PC-9 (cell line): ENCODE measurements at regions not wholly inside any gene's neighbourhood (a gene's known extent, or its start where the extent isn't known, plus 50 kb on each side); places are given as distances from the start of the nearest gene placed in this dataset.

Experiments
- CTCF ChIP-seq: fragments of 200-600 bp; sonication (generic); conservative IDR thresholded peaks from 2 replicates; pipeline ENCODE4 v1.6.1; 2017; ENCODE audit warnings: mixed run types, antibody characterized with exemption, mild to moderate bottlenecking, moderate library complexity
- EZH2 ChIP-seq: fragments of 200-600 bp; sonication (generic); IDR thresholded peaks from 2 replicates; pipeline ENCODE4 v1.8.0; 2017; ENCODE audit warnings: antibody characterized with exemption, low read depth

GRCh38 chr2:185268651-185269050 lies 470.0 kb upstream of the FSIP2 start:
- no peak for TF ChIP-seq CTCF
- TF ChIP-seq EZH2: no peak
